ENCODE measurements at regions not wholly inside any gene's neighbourhood (a gene's known extent, or its start where the extent isn't known, plus 50 kb on each side); places are given as distances from the start of the nearest gene placed in this dataset.

DNA sequence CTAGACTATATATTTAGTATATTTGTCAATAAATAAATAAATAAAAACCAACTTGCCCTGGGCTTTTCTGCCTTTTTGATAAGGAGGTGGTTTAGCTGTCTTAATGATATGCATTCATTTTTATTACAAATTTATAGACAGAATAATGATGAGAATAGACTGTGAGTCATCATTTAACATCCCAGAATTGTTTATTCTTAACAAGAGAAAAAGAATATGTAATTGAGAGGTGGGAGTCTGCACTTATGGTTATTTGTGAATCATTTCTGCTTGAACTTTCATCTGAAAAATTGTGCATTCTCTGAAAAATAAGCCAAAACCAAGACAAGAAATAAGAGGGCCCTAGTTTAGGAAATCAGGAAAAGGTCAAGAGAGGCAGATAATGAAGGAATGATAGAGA, 326.2 kb downstream of the COL11A1 start (continued):
- TF ChIP-seq, protein P1, sequence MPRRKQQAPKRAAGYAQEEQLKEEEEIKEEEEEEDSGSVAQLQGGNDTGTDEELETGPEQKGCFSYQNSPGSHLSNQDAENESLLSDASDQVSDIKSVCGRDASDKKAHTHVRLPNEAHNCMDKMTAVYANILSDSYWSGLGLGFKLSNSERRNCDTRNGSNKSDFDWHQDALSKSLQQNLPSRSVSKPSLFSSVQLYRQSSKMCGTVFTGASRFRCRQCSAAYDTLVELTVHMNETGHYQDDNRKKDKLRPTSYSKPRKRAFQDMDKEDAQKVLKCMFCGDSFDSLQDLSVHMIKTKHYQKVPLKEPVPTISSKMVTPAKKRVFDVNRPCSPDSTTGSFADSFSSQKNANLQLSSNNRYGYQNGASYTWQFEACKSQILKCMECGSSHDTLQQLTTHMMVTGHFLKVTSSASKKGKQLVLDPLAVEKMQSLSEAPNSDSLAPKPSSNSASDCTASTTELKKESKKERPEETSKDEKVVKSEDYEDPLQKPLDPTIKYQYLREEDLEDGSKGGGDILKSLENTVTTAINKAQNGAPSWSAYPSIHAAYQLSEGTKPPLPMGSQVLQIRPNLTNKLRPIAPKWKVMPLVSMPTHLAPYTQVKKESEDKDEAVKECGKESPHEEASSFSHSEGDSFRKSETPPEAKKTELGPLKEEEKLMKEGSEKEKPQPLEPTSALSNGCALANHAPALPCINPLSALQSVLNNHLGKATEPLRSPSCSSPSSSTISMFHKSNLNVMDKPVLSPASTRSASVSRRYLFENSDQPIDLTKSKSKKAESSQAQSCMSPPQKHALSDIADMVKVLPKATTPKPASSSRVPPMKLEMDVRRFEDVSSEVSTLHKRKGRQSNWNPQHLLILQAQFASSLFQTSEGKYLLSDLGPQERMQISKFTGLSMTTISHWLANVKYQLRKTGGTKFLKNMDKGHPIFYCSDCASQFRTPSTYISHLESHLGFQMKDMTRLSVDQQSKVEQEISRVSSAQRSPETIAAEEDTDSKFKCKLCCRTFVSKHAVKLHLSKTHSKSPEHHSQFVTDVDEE (CRISPR knock-in tag; IDR thresholded peaks at IDR 0.05) = no peak
- TF ChIP-seq ISL1 (CRISPR knock-in tag; IDR thresholded peaks at IDR 0.05) (no peak), PPARA (CRISPR knock-in tag; IDR thresholded peaks at IDR 0.05; ENCODE audit: borderline replicate concordance) (no peak), ZFP30 (CRISPR knock-in tag; IDR thresholded peaks at IDR 0.05) (no peak), GLIS3 (CRISPR knock-in tag; IDR thresholded peaks at IDR 0.05) (no peak), ZNF8 (CRISPR knock-in tag; IDR thresholded peaks at IDR 0.05) (no peak), TOX (CRISPR knock-in tag; IDR thresholded peaks at IDR 0.05; ENCODE audit: borderline replicate concordance) (no peak), RARB (CRISPR knock-in tag; IDR thresholded peaks at IDR 0.05) (no peak)
- TF ChIP-seq, protein P2, sequence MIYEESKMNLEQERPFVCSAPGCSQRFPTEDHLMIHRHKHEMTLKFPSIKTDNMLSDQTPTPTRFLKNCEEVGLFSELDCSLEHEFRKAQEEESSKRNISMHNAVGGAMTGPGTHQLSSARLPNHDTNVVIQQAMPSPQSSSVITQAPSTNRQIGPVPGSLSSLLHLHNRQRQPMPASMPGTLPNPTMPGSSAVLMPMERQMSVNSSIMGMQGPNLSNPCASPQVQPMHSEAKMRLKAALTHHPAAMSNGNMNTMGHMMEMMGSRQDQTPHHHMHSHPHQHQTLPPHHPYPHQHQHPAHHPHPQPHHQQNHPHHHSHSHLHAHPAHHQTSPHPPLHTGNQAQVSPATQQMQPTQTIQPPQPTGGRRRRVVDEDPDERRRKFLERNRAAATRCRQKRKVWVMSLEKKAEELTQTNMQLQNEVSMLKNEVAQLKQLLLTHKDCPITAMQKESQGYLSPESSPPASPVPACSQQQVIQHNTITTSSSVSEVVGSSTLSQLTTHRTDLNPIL (CRISPR knock-in tag; IDR thresholded peaks at IDR 0.05; ENCODE audit: low read depth) = no peak

DNA sequence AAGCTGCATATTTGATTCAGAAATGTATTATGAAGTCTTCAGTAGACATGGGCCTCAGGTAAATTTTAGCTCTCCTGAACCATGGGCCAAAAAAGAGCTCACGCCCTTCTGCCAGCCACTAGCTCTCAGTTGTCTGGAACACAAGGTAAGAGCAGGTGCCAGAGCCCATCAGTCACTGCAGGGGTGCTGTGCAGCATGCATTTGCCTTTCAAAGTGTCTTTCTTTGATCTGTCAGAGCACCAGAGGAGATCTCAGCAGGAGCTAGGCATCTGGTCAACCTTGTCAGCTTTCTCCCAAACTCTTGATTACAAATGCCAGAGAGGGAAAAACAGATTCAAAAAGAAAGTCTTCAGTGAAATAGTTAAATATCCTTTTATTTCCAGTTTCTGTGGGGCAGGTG, 332.3 kb downstream of the COL11A1 start:
- no peak for TF ChIP-seq ZNF565 (CRISPR knock-in tag; conservative IDR thresholded peaks at IDR 0.05; ENCODE audit: low read depth)
- ATAC-seq = no peak

DNA sequence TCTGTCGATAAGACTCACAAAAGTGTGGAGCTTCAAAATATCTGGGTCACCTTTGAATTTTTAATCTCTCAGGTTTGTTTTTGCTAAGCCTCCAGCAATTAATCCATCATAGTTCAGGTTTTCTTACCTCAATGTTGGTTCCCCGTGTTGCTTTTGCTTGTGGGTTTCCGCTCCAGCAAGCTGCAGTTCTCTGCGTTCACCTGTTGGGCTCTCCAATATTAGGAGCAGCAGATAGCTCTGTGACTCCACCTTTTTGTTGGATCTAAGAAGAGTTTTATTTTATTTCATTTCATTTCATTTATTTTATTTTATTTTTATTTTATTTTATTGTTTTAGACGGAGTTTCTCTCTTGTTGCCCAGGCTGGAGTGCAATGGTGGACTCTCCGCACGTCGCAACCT, 335.5 kb downstream of the COL11A1 start:
- ATAC-seq = no peak
- TF ChIP-seq ISL1 (CRISPR knock-in tag; IDR thresholded peaks at IDR 0.05) (no peak), ZFP30 (CRISPR knock-in tag; IDR thresholded peaks at IDR 0.05) (no peak), SNAI2 (CRISPR knock-in tag; IDR thresholded peaks at IDR 0.05) (no peak), TCF4 (CRISPR knock-in tag; IDR thresholded peaks at IDR 0.05; ENCODE audit: borderline replicate concordance) (no peak), OSR1 (CRISPR knock-in tag; IDR thresholded peaks at IDR 0.05) (no peak), PPARA (CRISPR knock-in tag; IDR thresholded peaks at IDR 0.05; ENCODE audit: borderline replicate concordance) (no peak), BACH2 (CRISPR knock-in tag; IDR thresholded peaks at IDR 0.05; ENCODE audit: borderline replicate concordance) (no peak), ESRRG (CRISPR knock-in tag; IDR thresholded peaks at IDR 0.05) (no peak), ZNF8 (CRISPR knock-in tag; IDR thresholded peaks at IDR 0.05) (no peak), CSDC2 (CRISPR knock-in tag; IDR thresholded peaks at IDR 0.05) (no peak), ZFP3 (CRISPR knock-in tag; IDR thresholded peaks at IDR 0.05) (no peak)
- TF ChIP-seq, protein P2 (CRISPR knock-in tag; IDR thresholded peaks at IDR 0.05; ENCODE audit: low read depth) = no peak
- TF ChIP-seq, protein P3, sequence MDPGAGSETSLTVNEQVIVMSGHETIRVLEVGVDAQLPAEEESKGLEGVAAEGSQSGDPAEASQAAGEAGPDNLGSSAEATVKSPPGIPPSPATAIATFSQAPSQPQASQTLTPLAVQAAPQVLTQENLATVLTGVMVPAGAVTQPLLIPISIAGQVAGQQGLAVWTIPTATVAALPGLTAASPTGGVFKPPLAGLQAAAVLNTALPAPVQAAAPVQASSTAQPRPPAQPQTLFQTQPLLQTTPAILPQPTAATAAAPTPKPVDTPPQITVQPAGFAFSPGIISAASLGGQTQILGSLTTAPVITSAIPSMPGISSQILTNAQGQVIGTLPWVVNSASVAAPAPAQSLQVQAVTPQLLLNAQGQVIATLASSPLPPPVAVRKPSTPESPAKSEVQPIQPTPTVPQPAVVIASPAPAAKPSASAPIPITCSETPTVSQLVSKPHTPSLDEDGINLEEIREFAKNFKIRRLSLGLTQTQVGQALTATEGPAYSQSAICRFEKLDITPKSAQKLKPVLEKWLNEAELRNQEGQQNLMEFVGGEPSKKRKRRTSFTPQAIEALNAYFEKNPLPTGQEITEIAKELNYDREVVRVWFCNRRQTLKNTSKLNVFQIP (CRISPR knock-in tag; IDR thresholded peaks at IDR 0.05; ENCODE audit: borderline replicate concordance, low read depth) = no peak
- TF ChIP-seq, protein P4, sequence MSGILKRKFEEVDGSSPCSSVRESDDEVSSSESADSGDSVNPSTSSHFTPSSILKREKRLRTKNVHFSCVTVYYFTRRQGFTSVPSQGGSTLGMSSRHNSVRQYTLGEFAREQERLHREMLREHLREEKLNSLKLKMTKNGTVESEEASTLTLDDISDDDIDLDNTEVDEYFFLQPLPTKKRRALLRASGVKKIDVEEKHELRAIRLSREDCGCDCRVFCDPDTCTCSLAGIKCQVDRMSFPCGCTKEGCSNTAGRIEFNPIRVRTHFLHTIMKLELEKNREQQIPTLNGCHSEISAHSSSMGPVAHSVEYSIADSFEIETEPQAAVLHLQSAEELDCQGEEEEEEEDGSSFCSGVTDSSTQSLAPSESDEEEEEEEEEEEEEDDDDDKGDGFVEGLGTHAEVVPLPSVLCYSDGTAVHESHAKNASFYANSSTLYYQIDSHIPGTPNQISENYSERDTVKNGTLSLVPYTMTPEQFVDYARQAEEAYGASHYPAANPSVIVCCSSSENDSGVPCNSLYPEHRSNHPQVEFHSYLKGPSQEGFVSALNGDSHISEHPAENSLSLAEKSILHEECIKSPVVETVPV (CRISPR knock-in tag; IDR thresholded peaks at IDR 0.05) = no peak

DNA sequence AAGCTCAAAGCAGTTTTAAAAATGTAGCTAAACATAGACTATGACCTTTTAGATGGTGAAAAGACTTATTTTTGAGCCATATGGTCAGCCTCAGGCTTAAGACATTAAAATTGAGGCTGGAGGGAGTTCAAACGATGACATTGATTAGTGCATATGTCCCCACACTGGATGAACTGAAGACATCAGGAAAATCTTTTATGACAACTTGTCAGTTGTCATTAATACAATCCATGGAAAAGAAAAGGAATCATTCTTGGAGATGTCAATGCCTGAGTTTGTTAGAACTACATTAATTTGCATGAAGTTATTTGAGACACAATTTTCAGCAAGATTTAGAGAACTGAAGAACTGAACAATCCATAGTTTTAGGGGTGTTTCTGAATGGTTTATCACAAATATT, 349.9 kb downstream of the COL11A1 start:
- peak; percentile 30; the same call in 1 of the 2 replicates for TF ChIP-seq ISL1 (CRISPR knock-in tag; IDR thresholded peaks at IDR 0.05)
- no peak for TF ChIP-seq BACH2 (CRISPR knock-in tag; IDR thresholded peaks at IDR 0.05; ENCODE audit: borderline replicate concordance)
- ATAC-seq = no peak

All from SK-N-SH treated with all-trans-retinoic acid at 6 μM for 48 hours (cell line).